ELF-1 (cell line): ENCODE measurements at regions not wholly inside any gene's neighbourhood (a gene's known extent, or its start where the extent isn't known, plus 50 kb on each side); places are given as distances from the start of the nearest gene placed in this dataset.
"Not testable (repeated sequence)": the region's sequence is repeated elsewhere in the genome, so short reads cannot be mapped to it uniquely, and the experiment has no call there.

ENCODE experiments used
- DNase-seq: peaks from one replicate; pipeline ENCODE4 v3.0.0-alpha.2; 2016; ENCODE audit warnings: low read depth, low spot score

- DNase-seq: no peak
Observed at GRCh38 chr11:29256580-29256979, 760.2 kb downstream of the KCNA4 start.

DNA sequence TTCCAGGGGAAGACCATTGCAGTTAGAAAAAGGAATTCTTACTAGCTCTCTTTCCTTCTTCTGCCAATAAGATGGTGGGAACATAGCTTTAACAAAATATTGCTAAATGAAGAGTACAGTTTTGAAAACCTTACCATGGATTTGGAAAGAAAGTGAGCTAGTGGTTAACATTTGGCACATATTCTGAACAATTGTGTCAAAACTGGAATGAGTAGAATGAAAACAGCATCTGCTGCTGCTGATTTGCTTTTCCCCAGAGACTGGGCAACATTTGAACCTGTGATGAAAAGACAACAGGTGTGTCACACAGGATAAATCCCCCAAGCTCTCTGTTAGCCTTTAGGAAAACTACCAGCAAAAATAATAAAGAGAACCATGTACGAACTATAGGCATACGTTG, 761.4 kb downstream of the KCNA4 start:
- DNase-seq: no peak

DNA sequence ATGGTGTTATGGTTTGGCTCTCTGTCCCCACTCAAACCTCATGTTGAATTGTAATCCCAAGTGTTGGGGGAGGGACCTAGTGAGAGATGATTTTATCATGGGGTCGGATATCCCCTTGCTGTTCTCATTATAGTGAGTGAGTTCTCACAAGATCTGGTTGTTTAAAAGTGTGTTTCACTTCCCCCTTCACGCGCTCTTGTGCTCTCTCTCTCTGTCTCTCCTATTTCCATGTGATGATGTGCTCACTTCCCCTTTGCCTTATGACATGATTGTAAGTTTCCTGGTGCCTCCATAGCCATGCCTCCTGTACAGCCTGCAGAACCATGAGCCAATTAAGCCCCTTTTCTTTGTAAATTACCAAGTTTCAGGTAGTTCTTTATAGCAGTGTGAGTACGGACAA, 765.1 kb downstream of the KCNA4 start:
- DNase-seq: no peak

- no peak for DNase-seq
Observed at GRCh38 chr11:29249713-29250112, 767.1 kb downstream of the KCNA4 start.

- no peak for DNase-seq
Observed at GRCh38 chr11:29244355-29244754, 772.5 kb downstream of the KCNA4 start.

DNA sequence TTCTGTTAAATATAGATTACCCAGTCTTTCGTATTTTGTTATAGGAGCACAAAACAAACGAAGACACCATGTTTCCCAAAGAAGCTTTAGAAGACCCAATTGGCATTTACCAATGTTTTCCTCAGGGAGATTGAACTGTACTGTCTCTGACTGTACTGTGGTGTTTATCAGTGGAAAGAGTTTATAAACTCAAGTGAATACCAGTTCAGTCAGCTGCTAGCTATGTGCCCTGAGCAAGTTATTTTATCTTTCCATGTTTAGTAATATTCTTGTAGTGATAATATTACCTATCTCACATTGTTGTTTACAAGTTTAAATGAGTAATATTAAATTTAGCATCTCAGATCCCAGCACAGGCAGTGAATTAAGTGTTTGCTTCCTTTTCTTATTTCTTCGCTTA, 773.2 kb downstream of the KCNA4 start:
- no peak for DNase-seq

DNA sequence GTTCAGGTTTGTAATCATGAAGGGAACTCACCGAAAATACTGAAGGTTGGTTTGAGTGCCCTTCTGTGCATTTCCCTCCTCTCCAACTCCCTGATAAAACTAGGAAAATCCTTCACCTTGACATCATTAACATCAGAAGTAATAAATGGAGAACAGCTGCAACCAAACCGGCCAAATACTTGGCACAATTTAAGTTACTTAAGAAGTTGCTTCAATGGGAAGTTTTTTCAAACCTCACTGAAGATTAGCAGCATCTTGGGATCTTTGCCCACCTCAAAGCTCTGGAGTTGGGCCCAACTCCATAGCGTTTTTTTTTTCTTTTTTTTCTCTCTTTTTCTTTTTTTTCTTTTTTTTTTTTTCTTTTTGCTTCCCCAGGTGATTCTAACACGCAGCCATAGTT, 784.8 kb downstream of the KCNA4 start:
- no peak for DNase-seq

GRCh38 chr11:29231586-29231985, 785.2 kb downstream of the KCNA4 start:
- DNase-seq: no peak

- DNase-seq: no peak
Observed at GRCh38 chr11:29227811-29228210, 789.0 kb downstream of the KCNA4 start.

GRCh38 chr11:29224739-29225384, 792.0 kb downstream of the KCNA4 start:
- DNase-seq: peak; percentile 31

DNA sequence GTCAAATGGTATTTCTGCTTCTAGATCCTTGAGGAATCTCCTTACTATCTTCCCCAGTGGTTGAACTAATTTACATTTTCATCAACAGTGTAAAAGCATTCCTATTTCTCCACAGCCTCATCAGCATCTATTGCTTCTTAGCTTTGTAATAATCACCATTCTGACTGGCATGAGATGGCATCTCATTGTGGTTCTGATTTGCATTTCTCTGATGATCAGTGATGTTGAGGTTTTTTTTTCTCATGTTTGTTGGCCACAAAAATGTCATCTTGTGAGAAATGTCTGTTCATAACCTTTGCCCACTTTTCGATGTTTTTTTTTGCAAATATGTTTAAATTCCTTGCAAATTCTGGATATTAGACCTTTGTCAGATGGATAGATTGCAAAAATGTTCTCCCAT, 797.3 kb downstream of the KCNA4 start:
- DNase-seq: not testable (repeated sequence)

- no peak for DNase-seq
Observed at GRCh38 chr11:29217901-29218300, 798.9 kb downstream of the KCNA4 start.

- DNase-seq: no peak
Observed at GRCh38 chr11:29214833-29215232, 802.0 kb downstream of the KCNA4 start.

DNA sequence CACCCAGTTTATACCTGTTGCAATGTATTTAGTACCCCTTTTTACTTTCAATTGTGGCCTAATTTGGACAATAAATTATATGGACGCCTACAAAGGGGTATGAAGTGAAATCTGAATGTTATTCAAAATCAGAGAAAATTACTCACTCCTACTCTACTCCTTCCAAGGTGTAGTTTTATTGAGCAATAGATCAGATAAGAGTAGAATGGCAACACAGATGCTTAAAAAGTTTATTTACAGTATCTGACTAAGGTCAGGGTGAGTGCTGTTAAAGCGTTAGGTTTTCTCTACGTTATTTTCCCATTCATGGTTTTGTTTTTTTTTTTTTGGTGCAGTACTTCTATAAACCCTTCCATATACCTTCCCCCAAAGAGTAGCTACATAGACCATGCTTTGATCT, 805.6 kb downstream of the KCNA4 start:
- DNase-seq: no peak

DNA sequence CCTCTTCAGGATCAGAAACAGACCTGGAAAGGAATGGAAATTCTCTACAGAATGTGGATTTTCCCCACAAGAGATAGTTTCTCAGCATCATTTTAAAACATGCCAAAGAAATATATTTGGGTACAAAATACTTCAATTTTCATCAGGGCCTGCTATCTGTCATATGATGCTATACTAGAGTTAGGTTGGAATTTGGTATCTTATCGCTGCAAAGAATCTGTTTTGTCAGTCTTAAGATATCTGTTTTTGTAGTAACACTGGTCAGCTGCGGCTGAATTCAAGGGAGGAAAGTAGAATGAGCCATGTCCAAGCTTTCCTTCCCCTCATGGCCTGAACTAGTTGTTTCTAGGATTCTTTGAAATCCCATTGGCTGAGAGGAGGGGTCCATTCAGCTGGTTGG, 806.4 kb downstream of the KCNA4 start:
- no peak for DNase-seq

DNA sequence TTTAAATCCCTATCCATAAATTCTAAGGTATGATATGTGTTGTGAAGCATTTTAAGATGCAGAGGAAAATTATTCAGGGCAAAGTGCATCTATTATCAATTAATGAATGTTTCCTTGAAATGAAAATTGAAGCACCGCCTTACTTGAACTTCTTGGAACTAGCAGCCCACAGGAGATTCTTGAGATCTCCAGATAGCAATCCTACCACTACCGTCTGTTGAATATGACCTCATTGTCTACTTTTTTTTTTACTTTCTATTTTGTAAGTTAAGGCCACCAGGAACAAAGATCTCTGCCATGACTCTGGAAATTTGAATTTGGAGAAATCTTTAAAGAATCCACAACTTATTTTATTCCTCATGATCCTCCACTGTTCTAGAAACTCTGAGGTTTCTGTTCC, 808.7 kb downstream of the KCNA4 start:
- DNase-seq: no peak

GRCh38 chr11:29200791-29201562, 815.9 kb downstream of the KCNA4 start:
- DNase-seq: no peak

DNA sequence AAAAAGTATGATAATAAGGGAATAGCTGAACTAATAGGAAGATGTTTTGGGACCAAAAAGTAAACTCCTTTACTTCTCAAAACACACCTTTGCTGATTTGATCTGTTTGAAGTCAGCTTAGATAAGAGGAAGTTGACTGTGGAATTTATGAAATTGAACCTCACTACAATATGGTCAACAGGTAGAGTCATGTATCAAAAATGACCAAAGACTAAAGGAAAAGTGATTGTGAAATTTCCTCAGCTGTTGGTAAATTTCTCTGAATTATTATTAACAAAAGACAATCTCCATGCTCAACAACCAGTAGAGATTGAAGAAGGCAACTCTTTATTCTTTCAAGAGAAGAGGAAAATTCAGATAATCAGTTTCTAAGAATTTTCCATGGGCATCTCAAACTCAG, 826.5 kb downstream of the KCNA4 start:
- DNase-seq: no peak

GRCh38 chr11:29187215-29187614, 829.6 kb downstream of the KCNA4 start:
- no peak for DNase-seq

DNA sequence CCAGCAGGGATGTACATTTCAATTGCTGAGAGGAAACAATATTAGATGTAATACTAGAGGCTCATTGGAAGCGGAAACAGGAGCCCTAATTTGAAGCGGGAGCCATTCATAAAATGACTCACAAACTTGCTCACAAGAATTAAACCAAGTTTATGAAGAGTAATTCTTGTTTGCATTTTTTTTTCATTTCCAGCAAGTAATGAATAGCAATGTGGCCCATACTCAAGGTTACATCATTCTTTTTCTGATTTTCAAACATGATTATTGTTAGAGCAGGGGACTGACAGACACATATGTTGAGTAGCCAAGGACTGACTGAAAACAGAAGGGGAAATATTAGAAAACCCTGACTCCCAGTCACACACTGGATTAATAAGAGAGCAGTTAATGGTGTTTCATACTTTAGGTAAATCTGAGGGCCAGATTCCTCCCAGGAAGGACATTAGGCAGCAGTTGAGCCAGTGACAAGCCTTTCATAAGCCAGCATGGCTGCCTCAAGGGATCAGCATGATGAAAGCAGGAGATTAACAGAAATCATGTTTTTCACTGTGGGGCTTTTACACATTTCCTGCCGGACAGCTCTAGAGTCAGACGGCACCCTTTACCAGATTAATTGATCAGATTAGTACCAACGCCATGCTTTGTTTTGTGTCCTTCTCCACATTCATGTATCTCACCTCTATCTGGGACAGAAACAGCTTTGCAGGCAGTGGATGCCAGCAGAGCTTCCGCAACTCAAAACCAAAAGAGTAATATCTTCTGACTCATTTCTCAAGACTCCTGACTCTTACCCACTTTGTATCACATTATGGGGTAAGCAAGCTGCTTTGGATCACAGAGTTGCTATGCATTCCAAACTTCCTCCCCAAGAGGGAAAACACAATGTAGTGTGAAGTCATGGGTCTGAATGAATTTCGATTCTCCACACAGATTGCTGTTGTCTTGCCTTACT, 831.6 kb downstream of the KCNA4 start:
- no peak for DNase-seq

DNA sequence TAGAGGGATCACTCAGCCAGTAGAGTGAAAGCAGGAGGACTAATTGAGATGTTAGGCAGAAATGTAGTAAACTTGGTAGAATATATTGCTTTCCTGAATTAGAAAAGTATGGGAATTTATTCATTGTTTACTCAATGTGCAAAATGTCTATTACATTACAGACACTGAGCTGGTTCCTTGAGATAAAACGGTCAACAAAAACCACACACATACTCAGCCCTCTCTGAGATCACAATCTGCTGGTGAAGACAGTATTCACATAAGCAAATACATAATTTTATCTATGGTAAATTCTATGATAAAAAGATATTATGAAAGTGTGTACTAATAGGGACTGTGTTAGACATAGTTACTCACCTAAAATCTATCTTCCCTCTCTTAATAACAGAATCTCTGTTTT, 833.5 kb downstream of the KCNA4 start:
- DNase-seq: no peak

DNA sequence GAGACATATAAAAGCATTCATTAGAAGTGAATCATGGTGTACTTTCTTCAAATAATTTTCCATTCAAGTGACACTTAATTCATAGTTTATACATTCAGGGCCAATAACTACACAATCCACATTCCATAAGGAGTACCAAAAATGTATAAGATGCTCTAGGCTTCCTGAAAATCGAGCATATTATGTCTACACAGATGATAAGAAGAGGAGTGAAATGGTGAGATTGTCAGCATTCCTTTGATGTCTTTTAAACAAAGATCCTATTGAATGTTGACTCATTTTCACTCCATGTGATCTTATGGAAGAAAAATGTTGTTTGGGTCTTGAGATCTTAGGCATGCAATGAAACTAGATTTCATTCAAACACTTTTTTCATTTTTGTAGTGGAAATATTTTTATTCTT, 843.2 kb downstream of the KCNA4 start:
- no peak for DNase-seq
